BLaER1 (cell line): ENCODE measurements at regions not wholly inside any gene's neighbourhood (a gene's known extent, or its start where the extent isn't known, plus 50 kb on each side); places are given as distances from the start of the nearest gene placed in this dataset.

Experiments
- H3K27ac ChIP-seq: shearing (Covaris generic); formaldehyde crosslinking; 2 replicates; pipeline ENCODE4 v1.8.1; 2022
- H3K27me3 ChIP-seq: shearing (Covaris generic); formaldehyde crosslinking; 2 replicates; pipeline ENCODE4 v1.8.1; 2022
- H3K36me3 ChIP-seq: shearing (Covaris generic); formaldehyde crosslinking; 2 replicates; pipeline ENCODE4 v1.8.1; 2022
- H3K4me1 ChIP-seq: shearing (Covaris generic); formaldehyde crosslinking; 2 replicates; pipeline ENCODE4 v1.8.1; 2022
- H3K4me2 ChIP-seq: shearing (Covaris generic); formaldehyde crosslinking; 2 replicates; pipeline ENCODE4 v1.8.1; 2022
- H3K4me3 ChIP-seq: shearing (Covaris generic); formaldehyde crosslinking; 2 replicates; pipeline ENCODE4 v1.8.1; 2022
- H3K9ac ChIP-seq: shearing (Covaris generic); formaldehyde crosslinking; 2 replicates; pipeline ENCODE4 v1.8.1; 2022
- H3K9me3 ChIP-seq: shearing (Covaris generic); formaldehyde crosslinking; 2 replicates; pipeline ENCODE4 v1.8.1; 2022
- H4K20me1 ChIP-seq: shearing (Covaris generic); formaldehyde crosslinking; 2 replicates; pipeline ENCODE4 v1.8.1; 2022
- Cebpa-rat ChIP-seq: shearing (Covaris generic); IDR thresholded peaks from 2 replicates; pipeline ENCODE4 v1.8.1; 2022

DNA sequence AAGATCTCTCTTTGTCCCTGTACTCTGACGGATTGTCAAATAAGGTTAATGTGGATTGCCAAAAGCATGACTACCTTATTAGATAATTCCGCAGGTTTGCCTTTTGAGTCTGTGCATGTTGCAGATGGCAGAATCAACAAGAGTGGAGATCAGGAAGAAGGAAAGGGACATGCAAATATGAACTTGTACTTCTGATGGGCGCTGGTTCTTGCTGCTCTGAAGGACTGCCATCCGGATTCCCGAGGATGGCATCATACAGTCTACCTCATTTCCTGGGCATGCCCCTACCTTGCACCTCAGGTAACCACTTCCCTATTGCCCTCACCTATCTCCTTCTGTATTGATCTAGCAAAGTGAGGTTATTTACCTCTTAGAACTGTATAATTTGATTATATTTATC, 504.2 kb downstream of the ACTL7B start:
- Histone ChIP-seq H3K9me3 (no peaks in the 10 kb centered on the region), H4K20me1 (no peaks in the 10 kb centered on the region), H3K36me3 (no peaks in the 10 kb centered on the region), H3K9ac (no peak overlapping the region), H3K27ac (no peak overlapping the region), H3K27me3 (no peaks in the 10 kb centered on the region), H3K4me2 (no peak overlapping the region), H3K4me1 (no peaks in the 10 kb centered on the region), H3K4me3 (no peak overlapping the region)
- TF ChIP-seq Cebpa-rat, result no peak

DNA sequence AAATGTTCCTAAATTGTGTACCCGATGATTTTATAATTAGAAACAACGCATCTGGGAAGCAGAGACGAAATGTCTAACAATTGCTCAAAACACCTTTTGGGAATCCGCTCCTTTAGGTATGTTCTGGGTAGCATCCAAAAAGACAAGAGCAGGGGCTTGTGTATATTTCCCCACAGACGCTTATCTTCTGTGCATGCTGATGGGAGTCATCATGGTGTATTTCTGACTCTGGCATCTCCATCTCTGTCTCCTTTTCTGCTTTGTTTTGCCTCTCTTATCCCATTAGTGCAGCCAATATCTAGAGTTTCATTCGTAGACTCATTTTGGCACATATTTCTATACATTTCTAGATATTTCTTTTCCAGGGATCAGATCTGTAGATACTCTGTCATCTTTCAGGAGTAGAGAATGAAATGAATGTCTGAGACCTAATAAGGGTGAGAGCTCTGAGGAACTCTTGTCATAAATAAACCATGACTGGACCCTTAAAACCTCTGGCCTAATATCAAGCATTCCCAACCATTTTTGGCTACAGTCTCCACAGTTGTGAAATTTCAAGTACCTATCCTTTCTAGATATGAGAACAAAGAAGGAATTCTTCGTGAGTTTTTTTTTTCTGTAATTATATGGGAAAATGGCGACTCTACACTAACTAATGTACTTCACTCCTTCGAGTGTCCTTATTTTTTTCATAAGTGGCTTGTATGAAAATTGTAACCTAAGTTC, 508.2 kb downstream of the ACTL7B start:
- Histone ChIP-seq H3K9ac (no peak overlapping the region), H3K4me2 (no peak overlapping the region), H4K20me1 (no peaks in the 10 kb centered on the region), H3K4me1 (no peaks in the 10 kb centered on the region), H3K9me3 (no peaks in the 10 kb centered on the region), H3K27ac (no peak overlapping the region), H3K36me3 (no peaks in the 10 kb centered on the region), H3K27me3 (no peaks in the 10 kb centered on the region), H3K4me3 (no peak overlapping the region)
- no peak for TF ChIP-seq Cebpa-rat

DNA sequence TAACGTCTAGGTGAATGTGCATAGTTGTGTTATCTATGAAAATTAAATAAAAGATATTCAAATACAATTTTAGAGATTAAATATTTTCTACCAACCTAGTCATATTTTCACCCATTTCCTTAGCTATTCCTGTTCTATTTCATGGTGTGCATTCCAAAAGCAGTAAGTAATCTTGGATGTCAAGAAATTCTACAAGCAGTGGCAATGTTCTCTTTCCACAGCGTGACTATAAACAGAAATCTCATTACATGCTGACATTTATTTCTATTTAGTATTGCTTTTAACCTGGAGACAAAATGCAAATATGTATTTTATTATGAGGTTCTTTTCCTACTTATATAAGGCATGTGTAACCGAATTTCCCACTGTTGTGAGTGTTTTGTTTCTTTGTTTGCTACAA, 510.0 kb downstream of the ACTL7B start:
- Histone ChIP-seq H3K27ac (no peak overlapping the region), H3K4me1 (no peaks in the 10 kb centered on the region), H3K9ac (no peak overlapping the region), H3K4me3 (no peak overlapping the region), H4K20me1 (no peaks in the 10 kb centered on the region), H3K27me3 (no peaks in the 10 kb centered on the region), H3K36me3 (no peaks in the 10 kb centered on the region), H3K9me3 (no peaks in the 10 kb centered on the region), H3K4me2 (no peak overlapping the region)
- TF ChIP-seq Cebpa-rat, result no peak

DNA sequence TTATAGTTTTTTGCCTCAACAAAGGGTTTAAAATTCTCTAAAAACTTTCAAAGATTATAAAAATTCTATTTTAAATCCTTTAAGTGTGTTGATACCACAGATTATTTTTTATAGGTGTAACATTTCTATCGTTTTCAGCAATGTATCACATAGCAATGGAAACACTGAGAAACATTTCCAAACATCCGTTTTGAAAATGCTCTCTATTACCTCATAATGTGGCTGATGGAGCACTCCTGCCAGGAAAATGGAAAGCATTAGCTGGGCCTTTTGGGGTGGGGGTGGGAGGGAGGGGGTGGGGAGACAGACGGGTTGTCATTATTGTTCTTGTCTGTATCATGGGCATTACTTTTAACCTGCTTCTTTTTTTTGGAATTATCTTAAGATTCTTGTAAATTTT, 516.5 kb downstream of the ACTL7B start:
- H3K9me3 ChIP-seq, result no peaks in the 10 kb centered on the region
- no peak for TF ChIP-seq Cebpa-rat
- no peaks in the 10 kb centered on the region for H4K20me1 ChIP-seq
- no peak overlapping the region for H3K4me3 ChIP-seq
- H3K9ac ChIP-seq, result no peak overlapping the region
- no peaks in the 10 kb centered on the region for H3K36me3 ChIP-seq
- no peaks in the 10 kb centered on the region for H3K27me3 ChIP-seq
- H3K27ac ChIP-seq, result no peak overlapping the region
- no peak overlapping the region for H3K4me2 ChIP-seq
- no peaks in the 10 kb centered on the region for H3K4me1 ChIP-seq

DNA sequence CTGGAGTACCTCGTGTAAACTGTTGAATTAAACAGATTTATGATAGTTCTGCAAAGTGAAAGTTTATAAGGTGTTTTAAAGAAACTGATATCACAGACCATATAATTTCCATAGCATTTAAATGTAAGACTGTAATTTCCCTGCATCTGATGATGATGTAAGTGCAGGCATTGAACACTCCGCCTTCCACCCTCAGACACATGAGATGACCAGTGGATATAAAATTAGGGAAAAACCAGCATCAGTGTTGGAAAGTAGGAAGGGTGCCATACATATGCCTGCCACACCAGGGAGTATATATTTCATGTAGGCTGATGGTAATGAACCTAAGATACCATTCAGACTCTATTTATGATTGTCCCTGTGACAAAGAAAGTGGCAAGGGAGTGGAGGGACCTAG, 519.2 kb downstream of the ACTL7B start:
- no peak for TF ChIP-seq Cebpa-rat
- Histone ChIP-seq H3K4me2 (no peak overlapping the region), H3K27ac (no peak overlapping the region), H3K4me3 (no peak overlapping the region), H4K20me1 (no peaks in the 10 kb centered on the region), H3K36me3 (no peaks in the 10 kb centered on the region), H3K9ac (no peak overlapping the region), H3K27me3 (no peaks in the 10 kb centered on the region), H3K4me1 (peaks cover 2% of the 10 kb centered on the region), H3K9me3 (peaks cover 13% of the 10 kb centered on the region)

DNA sequence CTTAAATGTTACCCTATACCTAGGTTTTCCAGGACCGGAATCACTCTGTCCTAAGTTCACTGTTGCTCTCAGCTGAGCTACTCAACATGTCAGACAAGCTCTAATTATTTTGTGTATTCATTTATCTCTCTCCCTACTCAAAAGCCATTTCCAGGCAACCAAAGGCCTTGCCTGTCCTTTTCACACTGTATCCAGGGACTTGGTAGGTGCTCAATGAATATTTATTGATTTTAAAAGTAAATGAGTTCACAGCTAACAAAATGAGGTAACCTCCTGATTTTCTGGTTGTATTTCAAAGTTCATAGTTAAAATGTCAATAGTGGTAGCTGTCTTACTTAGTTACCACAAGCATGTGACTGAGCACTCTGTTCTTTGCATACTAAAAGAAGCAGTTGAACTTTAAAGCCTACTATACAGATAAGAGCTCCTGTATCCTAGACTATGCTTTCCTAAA, 522.2 kb downstream of the ACTL7B start:
- Histone ChIP-seq H3K36me3 (no peaks in the 10 kb centered on the region), H3K4me2 (no peak overlapping the region), H3K4me1 (peaks cover 19% of the 10 kb centered on the region), H3K27ac (no peak overlapping the region), H4K20me1 (no peaks in the 10 kb centered on the region), H3K9me3 (peaks cover 25% of the 10 kb centered on the region), H3K27me3 (no peaks in the 10 kb centered on the region), H3K9ac (no peak overlapping the region), H3K4me3 (no peak overlapping the region)
- TF ChIP-seq Cebpa-rat, result no peak

DNA sequence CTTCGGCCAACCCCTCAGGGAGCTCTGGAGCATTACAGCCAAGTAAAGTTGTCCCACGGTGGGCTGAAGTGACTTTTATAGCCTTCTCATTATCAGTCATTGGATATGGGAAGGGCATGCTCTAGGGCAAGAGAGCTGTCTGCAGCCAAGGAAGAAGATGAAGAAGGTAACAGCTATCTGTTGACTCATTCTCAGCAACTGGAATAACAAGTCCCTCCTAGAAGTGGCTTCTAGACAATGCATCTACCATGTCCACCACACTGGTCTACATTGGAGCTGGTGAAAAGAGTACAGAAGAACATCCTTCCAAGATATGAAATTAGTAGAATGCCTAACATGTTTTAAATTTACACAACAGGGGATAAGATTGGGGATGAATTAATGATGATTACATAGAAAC, 524.2 kb downstream of the ACTL7B start:
- peaks cover 45% of the 10 kb centered on the region for H3K9me3 ChIP-seq
- no peaks in the 10 kb centered on the region for H3K27me3 ChIP-seq
- no peak for TF ChIP-seq Cebpa-rat
- H3K27ac ChIP-seq, result peak overlapping the region; percentile 50
- H3K9ac ChIP-seq, result no peak overlapping the region
- no peaks in the 10 kb centered on the region for H3K36me3 ChIP-seq
- H4K20me1 ChIP-seq, result no peaks in the 10 kb centered on the region
- peaks cover 19% of the 10 kb centered on the region for H3K4me1 ChIP-seq
- H3K4me2 ChIP-seq, result peak overlapping the region; percentile 55
- H3K4me3 ChIP-seq, result no peak overlapping the region; the same call in 1 of the 2 replicates

DNA sequence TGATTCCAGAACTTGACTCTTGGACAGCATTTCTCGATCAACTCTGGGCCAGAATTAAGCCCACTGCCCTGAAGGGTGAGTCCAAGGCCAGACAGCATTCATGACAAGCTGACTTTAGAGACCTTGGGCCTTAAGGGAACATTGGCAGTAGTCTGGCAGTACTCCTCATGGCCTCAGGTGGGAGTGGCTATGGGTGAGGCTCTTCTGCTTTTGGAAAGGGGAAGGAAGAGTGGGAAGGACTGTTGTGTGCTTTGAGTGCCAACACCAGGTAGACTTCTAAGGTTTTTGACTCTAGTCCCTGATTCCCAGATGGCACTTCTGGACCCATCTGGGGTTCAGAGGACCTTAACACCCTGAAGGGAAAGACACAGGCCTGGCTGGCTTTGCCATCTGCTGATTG, 530.4 kb downstream of the ACTL7B start:
- H3K9ac ChIP-seq, result no peak overlapping the region
- no peak overlapping the region for H3K27ac ChIP-seq
- no peaks in the 10 kb centered on the region for H3K27me3 ChIP-seq
- H3K4me3 ChIP-seq, result no peak overlapping the region
- H3K9me3 ChIP-seq, result peaks cover 50% of the 10 kb centered on the region
- H4K20me1 ChIP-seq, result no peaks in the 10 kb centered on the region
- peaks cover 6% of the 10 kb centered on the region for H3K4me1 ChIP-seq
- H3K36me3 ChIP-seq, result no peaks in the 10 kb centered on the region
- TF ChIP-seq Cebpa-rat, result no peak
- no peak overlapping the region for H3K4me2 ChIP-seq

DNA sequence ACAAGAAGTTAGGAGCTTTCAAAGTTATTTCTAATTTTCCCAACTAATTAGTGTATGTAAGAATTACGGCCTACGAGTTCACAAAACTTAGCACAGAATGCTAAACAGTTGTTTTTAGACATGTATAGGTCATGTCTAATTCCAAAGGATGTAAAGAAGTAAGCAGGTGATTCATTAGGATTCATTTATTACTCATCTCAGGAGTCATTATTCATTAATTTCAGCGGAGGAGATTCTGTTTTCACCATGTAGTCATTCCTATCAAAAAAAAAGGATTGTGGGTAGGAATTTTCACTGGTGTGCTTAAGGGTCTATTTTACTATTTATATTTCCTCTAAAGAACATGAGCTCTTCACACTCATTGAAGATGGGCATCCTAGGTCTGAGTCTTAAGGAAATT, 532.2 kb downstream of the ACTL7B start:
- H3K27ac ChIP-seq, result no peak overlapping the region
- H3K4me2 ChIP-seq, result no peak overlapping the region
- H3K36me3 ChIP-seq, result no peaks in the 10 kb centered on the region
- no peaks in the 10 kb centered on the region for H3K27me3 ChIP-seq
- no peak for TF ChIP-seq Cebpa-rat
- no peak overlapping the region for H3K9ac ChIP-seq
- no peaks in the 10 kb centered on the region for H4K20me1 ChIP-seq
- H3K4me3 ChIP-seq, result no peak overlapping the region
- H3K4me1 ChIP-seq, result no peaks in the 10 kb centered on the region
- H3K9me3 ChIP-seq, result peaks cover 44% of the 10 kb centered on the region

DNA sequence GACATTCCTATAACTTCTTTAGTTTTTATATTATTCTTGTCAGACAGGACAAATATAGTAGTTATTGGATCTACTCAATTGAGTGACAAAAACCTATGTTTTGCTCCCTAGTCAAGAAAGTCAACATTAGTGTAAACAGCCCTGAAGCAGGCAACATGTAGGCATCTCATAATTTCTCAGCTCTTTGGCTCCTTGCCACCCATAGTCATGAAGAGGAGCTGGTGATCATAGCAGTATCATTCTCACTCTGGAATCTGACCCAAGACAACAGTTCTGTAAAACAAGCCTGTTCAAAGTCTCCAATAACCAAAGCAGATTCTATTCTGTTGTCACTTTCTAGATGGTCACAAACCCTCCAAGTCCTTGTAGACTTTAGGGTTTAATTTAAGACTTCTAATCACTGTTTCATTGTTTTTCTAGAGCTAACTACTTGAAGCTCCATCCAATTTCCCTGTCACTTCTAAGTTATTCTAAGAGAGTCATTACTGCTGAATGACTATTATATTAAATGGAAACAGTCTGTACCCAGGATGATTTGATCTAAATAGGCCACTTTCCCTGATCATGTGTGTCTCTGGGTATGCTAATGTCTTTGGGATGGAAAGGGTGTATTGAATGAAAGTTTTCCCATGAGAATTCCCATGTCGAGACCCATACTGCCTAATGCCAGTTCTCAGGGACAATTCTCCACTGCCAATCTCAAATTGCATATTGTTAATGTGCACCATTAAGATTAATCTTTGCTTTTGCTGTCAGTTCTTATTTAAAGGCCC, 533.3 kb downstream of the ACTL7B start:
- Histone ChIP-seq H3K27ac (no peak overlapping the region), H3K4me1 (no peaks in the 10 kb centered on the region), H3K27me3 (no peaks in the 10 kb centered on the region), H3K9me3 (peaks cover 39% of the 10 kb centered on the region), H3K36me3 (no peaks in the 10 kb centered on the region), H3K4me3 (no peak overlapping the region), H3K4me2 (no peak overlapping the region), H3K9ac (no peak overlapping the region), H4K20me1 (no peaks in the 10 kb centered on the region)
- TF ChIP-seq Cebpa-rat, result no peak
